Activated T-cell treated with anti-CD3 and anti-CD28 coated beads for 24 hours (primary cell): ENCODE measurements at regions not wholly inside any gene's neighbourhood (a gene's known extent, or its start where the extent isn't known, plus 50 kb on each side); places are given as distances from the start of the nearest gene placed in this dataset.

Source experiments
- DNase-seq: peaks from one replicate; pipeline ENCODE4 v3.0.0-alpha.2; 2020; ENCODE audit warnings: low read depth

DNA sequence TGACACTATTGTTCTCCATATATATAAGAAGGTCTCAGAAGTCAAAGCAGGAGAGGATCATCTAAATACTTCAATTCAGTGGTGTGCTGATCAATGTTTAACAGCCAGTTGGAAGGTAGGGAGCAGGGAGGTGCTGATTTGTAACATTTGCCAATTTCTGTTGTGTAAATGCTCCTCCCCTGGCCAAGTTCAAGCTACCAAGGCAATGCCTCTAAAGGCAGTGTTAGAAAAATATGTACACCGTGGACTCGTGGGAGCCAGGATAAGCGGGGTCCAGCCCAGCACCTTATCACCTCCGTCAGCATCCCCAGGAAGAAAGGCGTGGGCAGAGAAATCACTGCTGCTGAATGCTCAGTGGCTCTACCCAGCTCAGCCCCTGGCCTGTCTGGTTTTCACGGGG lies 75.3 kb upstream of the COX10 start:
- no peak for DNase-seq

DNA sequence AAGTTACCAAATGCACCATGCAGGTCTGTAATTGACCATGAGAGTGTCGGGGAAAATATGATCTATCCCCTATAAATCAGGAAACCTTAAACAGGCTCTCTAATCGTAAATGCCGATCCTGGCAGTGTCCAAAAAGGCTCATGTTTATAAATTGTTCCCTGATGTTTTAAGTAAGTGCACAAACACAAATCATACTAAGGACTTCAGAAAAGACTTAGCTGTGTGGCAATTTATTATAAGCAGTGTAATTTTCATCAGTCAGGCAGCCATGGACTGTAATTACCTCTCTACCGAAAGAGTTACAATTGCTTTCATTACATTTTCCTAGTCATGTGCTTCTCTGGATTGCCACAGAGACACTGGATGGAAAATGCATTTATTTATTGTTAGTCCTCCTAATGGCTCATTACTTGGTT lies 73.4 kb upstream of the COX10 start:
- DNase-seq, result no peak

DNA sequence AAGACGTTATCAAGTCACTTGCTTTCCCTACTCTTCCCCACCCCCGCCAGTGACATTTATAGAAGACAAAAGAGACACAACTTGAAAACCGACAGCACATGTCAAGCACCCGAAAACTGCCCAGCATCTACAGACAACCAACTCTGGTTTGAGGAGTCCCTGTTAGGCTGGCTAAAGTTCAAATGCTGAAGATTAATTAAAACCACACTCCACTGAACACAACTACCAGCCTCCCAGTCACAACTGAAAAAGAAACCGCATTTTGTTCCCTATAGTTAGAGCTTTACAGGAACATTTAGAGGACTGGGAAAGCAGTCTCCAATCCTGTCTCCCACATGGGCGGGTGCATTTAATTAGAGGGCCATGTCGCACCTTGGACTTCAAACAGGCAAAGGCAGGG lies 73.0 kb upstream of the COX10 start:
- no peak for DNase-seq

DNA sequence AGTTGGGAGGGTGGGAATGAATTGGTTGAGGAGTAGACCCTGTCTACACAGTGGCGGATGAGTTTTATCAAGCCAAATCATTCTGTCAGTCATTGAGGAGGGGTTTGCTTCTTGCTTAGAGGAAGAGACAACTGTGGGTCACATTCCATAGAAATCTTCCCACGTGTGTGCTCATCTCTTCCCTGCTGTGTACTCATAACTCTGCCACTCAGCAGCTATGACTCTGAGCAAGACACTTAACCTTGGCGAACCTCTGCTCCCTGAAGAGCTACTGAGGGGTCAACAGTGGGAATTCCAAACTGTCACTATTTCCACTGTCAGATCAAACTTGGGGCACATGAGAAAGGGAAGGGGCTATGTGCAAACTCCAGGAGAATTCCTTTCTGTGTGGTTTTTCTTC lies 72.6 kb upstream of the COX10 start:
- DNase-seq, result no peak

DNA sequence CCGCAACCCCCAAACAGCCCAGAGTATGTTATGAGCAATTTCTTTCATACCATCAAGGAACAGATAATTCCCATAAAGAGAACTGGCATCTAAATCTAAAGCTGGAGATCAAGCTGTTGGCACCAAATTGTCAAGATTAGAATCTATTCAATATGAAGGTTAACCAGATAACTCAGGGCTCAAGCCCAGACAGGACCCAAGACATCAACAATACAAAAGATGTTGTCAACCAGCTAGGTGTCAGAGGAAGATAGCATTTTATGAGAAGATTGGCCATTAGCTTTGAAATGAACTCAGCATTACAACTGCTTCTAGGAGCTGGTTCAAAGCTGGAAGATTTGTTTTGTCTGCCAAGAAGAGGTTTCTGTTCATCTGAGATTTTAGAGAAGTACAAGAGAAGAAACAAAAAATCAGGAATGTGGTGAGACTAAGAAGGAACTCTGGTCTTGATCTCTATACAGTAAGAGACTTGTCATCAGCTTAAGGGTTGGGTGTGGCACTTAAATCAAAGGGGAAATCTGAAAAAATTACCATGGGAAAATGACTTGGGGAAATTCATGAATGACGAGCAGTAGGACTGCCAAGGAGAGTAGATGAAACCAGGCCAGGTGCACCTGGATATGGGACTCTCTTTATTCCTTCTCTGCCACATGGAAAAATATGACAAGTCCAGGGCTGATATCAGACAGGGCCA lies 64.2 kb upstream of the COX10 start:
- no peak for DNase-seq

DNA sequence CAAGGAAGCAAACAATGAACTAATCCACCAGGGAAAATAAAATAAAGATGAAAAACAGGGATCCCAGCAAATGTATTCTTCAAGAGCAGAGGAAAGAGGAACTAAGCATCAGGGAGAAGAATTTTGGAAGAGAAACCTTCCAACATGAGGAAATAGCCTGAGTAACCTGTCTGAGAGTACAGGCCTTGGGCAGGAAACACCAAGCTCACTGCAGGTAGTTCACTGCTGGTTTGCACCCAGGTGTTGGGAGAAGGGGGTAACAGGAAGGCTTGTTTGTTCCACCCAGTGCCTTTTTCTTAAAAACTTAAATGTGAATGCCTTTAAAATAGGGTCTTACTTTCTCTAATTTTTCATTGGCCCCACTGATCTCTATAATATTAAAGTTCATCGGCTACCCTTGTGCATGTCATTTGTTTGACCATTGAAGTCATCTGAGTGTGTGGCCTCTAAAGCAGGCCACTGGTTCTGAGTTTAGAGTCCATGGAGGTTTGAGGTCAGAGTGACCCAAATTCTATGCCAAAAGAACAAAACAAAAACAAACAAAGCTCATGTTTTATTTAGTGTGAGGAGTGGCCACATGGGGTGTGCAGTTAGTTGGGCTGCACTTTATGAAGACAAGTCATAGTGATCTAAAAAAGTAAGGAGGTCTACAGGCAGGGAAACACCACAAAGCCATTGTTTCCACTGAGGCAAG lies 62.9 kb upstream of the COX10 start:
- DNase-seq, result no peak

DNA sequence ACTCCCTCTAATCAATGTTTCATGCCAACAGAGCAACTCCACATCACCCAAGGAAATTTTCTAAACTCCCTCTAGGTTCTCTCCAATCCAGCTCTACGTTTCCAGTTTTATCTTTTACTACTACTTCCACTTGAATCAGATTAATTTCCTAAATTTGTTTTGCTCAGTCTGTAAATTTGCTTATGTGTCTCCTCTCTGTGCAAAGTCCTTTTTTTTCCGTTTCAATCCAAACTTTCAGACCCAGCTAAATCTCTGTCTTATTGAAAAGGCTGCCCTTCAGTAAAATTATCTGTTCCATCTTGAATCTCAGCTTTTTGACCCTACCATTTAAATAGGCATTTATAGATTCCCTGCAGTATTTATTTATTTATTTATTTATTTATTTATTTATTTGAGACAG lies 61.4 kb upstream of the COX10 start:
- no peak for DNase-seq

DNA sequence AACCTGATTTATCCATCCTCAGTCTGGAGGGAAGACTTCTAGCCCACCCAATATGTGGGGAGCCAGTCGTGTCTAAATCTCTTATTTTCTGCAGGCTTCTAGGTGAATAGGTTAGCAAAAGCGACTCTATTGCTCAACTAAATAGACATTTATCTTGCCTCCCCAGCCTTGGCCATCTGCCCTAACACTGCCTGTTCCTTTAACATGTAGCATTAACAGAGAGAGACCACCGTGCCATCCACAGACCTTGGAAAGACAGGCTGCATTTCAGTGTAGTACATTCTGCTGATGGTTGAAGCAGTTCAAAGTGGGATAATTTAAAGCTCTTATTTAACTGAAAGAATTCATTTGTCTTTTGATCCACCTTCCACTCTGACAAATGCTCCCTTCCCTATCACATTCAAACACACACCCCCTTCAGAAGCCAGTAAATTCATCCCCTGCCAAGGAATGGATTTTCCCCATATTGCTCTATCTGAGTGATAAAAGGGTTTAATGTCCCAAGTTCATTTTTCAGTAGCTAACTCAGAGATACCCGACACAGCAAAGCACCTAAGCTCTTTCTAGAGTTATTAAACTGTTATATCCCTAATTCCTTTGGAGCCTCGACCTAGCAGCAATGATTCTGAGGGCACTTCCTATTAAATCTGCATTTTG lies 58.1 kb upstream of the COX10 start:
- DNase-seq, result no peak

GRCh38 chr17:14011740-14012405 lies 57.4 kb upstream of the COX10 start:
- DNase-seq, result no peak

DNA sequence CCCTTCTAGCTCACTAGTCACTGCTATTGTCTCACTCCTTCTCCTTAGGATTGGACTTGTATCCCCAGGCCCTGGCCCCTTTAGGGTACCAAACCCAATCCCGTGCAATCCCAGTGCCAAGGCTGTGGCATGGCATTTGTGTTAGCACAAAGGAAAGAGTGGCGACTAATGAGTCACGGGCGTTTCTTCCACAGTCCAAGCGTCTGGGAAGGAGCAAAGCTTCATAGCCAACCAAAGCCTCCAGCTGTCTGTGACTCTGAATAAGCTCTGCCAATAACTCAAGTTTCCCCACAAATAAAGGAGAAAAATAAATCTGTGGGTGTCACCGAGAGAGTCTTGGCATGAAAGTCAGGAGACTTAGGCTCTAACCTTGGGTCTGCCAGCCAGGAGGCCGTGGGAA lies 54.6 kb upstream of the COX10 start:
- DNase-seq, result no peak

DNA sequence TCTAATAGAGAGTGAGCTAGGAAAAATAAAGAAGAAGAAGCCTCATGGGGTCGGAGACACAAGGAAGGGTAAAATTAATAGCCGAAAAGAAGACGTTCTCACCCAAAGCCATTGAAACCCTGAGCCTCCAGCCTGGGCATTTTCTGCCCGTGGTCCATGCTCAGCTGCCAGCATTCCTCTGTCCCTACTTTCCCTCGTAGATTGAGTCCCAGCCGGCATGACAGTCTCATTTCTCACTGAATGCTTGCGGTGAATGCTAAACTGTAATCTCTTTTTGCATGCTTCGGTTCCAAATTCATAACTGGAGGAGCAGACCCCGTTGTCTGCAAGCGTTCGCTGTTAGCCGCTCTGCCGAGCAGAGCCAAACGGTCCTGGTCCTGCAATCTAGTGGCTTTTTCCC lies 54.0 kb upstream of the COX10 start:
- no peak for DNase-seq

GRCh38 chr17:14016858-14017257 lies 52.4 kb upstream of the COX10 start:
- DNase-seq, result no peak

- peak; percentile 12 for DNase-seq
Observed at GRCh38 chr17:14019186-14019956, 49.9 kb upstream of the COX10 start.
